Hepatocyte (in vitro differentiated cells): ENCODE measurements at regions not wholly inside any gene's neighbourhood (a gene's known extent, or its start where the extent isn't known, plus 50 kb on each side); places are given as distances from the start of the nearest gene placed in this dataset.

Experiments used
- EZH2 ChIP-seq: fragments of 200-600 bp; sonication (generic); IDR thresholded peaks from 2 replicates; pipeline ENCODE4 v1.6.1; 2016; ENCODE audit warnings: antibody characterized with exemption, mild to moderate bottlenecking, borderline replicate concordance
- EZH2phosphoT487 ChIP-seq: fragments of 200-600 bp; sonication (generic); IDR thresholded peaks from one replicate; pipeline ENCODE4 v1.6.1; 2018; ENCODE audit warnings: antibody characterized with exemption, mild to moderate bottlenecking, low read depth, moderate library complexity; ENCODE audit not compliant: unreplicated experiment, severe bottlenecking
- TF ChIP-seq, protein P1 (sequence below): fragments of 200-600 bp; sonication (generic); IDR thresholded peaks from 2 replicates; pipeline ENCODE4 v1.5.1; 2016; ENCODE audit warnings: antibody characterized with exemption, mild to moderate bottlenecking; ENCODE audit not compliant: poor library complexity

DNA sequence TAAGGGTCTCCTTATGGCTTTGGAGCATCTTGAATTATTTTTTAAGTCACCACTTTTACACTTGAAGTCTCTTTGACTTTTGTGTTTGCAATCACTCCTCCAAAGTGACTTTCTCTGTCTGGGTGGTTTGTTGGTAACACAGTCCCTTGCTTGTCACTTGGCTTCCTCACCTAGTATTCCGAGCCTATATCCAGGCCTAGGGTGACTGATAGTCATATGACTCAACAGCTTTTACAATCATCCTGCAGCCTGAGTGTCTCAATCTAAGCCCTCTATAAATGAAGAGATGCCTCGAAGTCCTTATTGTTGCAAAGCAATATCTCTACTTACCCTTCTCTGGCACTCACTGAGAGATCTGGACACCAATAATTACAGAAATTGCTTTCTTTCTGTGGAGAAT lies 53.9 kb upstream of the SETBP1 start:
- TF ChIP-seq, protein P1, sequence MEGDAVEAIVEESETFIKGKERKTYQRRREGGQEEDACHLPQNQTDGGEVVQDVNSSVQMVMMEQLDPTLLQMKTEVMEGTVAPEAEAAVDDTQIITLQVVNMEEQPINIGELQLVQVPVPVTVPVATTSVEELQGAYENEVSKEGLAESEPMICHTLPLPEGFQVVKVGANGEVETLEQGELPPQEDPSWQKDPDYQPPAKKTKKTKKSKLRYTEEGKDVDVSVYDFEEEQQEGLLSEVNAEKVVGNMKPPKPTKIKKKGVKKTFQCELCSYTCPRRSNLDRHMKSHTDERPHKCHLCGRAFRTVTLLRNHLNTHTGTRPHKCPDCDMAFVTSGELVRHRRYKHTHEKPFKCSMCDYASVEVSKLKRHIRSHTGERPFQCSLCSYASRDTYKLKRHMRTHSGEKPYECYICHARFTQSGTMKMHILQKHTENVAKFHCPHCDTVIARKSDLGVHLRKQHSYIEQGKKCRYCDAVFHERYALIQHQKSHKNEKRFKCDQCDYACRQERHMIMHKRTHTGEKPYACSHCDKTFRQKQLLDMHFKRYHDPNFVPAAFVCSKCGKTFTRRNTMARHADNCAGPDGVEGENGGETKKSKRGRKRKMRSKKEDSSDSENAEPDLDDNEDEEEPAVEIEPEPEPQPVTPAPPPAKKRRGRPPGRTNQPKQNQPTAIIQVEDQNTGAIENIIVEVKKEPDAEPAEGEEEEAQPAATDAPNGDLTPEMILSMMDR = no peak
- no peak for TF ChIP-seq EZH2
- TF ChIP-seq EZH2phosphoT487 = no peak
